ENCODE measurements at regions not wholly inside any gene's neighbourhood (a gene's known extent, or its start where the extent isn't known, plus 50 kb on each side); places are given as distances from the start of the nearest gene placed in this dataset.
A peak's percentile ranks its signal among the peaks of the same experiment; 100 is the strongest.
"Not testable (repeated sequence)": the region's sequence is repeated elsewhere in the genome, so short reads cannot be mapped to it uniquely, and the experiment has no call there.

GRCh38 chr2:144630459-144631215 is 110.7 kb upstream of the ZEB2 start:
- no peak for DNase-seq

GRCh38 chr2:144629935-144630334 is 110.0 kb upstream of the ZEB2 start:
- no peak for DNase-seq

GRCh38 chr2:144628566-144628965 is 108.6 kb upstream of the ZEB2 start:
- DNase-seq: no peak

DNA sequence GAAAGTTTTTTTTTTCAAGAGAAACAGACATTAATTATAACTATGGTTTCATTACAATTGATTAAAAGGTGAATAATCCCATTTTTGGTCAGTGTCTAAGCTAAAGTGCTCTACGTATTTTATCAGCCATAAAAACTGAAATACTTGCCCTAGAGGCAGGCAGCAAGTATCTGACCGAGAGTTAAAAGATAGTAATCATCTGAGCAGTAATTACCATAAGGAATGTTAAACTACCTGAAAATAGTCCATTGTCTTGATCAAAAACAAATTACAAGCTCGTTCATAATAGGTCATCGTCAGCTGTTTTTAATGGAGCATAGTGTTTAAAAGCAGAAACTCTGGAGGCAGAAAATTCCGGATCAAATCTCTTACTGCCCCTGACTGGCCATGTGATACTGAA is 105.7 kb upstream of the ZEB2 start:
- DNase-seq: no peak

- DNase-seq: no peak
Observed at GRCh38 chr2:144625226-144625625, 105.3 kb upstream of the ZEB2 start.

GRCh38 chr2:144624451-144624850 is 104.5 kb upstream of the ZEB2 start:
- no peak for DNase-seq

DNA sequence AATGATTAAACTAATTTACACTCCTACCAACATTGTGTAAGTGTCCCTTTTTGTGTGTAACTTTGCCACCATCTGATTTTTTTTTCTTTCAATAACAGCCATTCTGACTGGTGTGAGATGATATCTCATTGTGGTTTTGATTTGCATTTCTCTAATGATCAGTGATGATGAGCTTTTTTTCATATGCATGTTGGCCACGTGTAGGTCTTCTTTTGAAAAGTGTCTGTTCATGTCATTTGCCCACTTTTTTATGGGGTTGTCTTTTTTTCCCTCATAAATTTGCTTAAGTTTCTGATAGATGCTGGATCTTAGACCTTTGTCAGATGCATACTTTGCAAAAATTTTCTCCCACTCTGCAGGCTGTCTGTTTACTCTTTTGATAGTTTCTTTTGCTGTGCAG is 102.5 kb upstream of the ZEB2 start:
- DNase-seq: not testable (repeated sequence)

DNA sequence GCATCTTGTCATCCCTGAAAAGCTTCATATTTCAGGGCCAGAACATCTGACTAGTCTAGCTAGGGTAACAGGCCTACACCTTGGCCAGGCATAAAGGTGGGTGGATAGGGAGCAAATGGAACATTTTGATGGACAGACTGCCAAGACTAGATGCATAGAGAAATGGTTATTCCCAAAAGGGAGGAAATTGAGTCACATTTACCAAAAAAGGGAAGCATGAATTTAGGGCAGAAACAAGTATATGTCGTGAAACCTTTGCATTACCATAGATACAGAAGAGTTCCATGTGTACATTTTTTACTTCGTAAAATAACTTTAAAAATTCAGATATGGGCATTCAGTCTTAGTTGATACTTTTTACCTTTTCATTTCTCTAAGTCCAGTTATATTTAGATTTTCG is 101.3 kb upstream of the ZEB2 start:
- DNase-seq: no peak

DNA sequence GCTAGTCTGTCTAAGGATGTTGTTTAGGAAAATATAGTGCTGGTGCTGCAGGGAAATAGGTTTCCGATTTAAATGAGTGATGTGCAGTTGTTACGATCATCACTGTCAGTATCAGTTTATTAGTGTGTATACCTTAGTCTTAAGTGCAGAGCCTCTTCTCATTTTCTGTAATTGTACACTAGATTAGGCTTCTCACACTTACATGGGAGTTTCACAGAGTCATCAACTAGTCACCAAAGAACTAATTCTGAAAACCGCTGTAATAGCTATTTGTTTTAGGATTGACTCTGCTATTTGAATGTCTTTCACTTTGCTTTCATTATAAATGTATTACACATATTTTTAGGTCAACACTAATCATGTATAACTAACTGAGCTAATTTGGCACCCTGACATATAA is 99.8 kb upstream of the ZEB2 start:
- no peak for DNase-seq

DNA sequence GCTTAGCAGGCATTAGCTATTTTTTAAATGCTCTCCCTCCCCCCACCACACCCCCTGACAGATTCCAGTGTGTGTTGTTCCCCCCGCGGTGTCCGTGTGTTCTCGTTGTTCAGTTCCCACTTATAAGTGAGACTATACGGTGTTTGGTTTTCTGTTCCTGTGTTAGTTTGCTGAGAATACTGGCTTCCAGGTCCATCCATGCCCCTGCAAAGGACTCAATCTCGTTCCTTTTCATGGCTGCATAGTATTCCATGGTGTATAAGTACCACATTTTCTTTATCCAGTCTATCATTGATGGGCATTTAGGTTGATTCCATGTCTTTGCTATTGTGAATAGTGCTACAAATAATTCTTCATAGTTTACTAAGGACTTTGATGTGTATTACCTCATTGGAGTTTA is 97.3 kb upstream of the ZEB2 start:
- DNase-seq: not testable (repeated sequence)

- DNase-seq: no peak
Observed at GRCh38 chr2:144615866-144616565, 96.1 kb upstream of the ZEB2 start.

GRCh38 chr2:144607891-144608521 is 88.1 kb upstream of the ZEB2 start:
- no peak for DNase-seq

DNA sequence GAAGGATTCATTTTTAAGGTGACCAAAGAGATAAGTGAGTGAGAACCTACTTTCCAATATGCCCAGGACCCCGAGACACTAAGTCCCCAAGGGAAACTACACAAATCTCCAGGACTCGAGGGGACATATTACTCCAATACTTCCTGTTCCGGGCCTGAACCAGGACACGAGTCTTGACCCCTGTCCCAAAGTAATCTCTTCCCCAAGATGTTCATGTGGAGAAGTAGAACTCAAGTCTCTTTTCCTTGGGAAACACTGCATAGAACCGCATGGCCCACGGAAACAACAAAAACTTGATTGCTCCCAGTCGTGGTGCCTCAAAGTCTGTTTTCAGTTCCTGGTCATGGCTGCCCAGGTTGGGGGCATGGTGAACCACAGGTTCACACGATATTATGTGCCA is 87.2 kb upstream of the ZEB2 start:
- DNase-seq: no peak

GRCh38 chr2:144606466-144607095 is 86.7 kb upstream of the ZEB2 start:
- no peak for DNase-seq

GRCh38 chr2:144605231-144605840 is 85.4 kb upstream of the ZEB2 start:
- no peak for DNase-seq

GRCh38 chr2:144603334-144603733 is 83.4 kb upstream of the ZEB2 start:
- no peak for DNase-seq

- DNase-seq: no peak
Observed at GRCh38 chr2:144598906-144599305, 79.0 kb upstream of the ZEB2 start.

DNA sequence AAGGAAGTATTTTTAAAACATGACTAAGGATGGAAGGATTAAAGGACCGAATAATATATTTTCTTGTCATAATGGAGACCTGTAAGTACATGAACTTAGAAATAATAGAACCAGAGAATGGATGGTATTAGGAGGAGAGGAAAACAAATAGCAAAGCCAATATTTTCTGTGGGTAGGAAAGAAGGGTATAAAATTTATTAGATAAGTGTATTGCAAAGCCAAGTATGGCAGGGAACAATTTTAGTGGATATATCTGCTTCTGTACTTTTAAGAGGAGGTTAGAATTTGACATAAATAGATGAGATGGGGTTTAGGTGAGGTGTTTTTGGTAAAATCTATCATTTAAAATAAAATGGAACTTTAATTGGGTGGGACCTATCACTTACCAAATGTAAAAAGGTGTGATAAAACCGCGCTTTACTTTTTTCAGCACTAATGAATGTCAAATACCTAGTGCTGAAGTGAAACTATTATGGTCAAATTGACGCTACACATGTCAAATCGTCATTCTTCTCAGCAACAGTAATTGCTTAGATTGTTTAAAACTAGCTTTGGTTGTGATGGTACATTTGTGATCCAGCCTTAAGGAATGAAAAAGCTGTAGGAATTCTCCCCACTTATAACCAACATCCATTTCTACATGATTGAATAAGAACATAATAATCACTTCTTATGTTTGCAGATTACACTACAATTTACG is 78.1 kb upstream of the ZEB2 start:
- no peak for DNase-seq

- DNase-seq: no peak
Observed at GRCh38 chr2:144597388-144597787, 77.5 kb upstream of the ZEB2 start.

DNA sequence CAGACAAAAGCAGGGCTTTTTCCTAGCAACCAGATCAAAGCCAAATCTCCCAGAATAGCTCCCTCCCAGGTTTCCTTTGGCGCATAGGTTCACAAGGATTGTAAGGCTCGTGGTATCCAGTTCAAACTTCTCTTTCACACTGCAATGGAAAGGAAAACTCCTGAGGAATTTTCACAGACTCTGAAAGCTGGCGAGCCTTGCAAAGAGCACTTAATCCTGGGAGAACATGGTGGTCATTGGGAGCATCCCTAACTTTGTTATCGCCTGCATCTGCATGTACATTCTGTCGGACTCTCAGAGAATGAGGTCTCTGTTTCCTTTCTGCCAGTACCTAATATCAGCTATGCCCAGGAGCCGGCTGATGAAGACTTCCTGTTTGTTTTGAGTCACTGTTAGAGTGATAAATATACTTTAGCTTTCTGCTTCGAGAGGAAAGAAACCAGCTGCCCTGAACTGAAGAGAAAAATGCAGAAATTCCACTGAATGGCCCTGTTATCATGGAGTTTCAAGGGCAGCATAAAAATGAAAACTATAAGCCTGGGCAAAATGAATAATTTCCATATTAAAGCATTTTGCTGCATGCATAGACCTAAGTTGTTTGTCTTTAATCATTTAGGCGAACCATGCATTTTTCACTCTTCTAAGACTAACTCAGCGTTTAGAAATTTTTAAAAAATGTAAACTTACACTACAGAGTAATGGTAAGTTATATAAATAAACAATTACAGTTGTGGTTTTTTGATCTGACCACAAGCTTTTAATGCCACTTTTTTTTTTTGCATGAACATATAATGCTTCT is 76.4 kb upstream of the ZEB2 start:
- DNase-seq: no peak

DNA sequence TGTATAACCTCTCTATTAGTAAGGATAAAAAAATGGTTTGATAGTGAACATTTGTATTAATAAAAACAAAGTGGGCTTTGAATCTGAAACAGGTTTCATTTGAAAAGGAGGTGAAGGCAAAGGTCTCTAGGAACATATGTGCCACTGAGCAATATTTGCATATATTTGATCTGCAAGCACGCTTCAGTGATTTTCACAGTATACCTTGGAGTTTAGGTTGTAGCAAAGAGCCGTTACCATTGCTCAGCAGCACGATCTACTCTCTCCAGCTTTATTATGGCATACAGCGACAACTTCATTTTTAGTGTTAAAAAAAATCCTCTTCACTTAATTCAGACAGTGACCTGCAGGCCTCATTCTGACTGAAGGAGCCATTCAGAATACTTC is 75.8 kb upstream of the ZEB2 start:
- no peak for DNase-seq

- DNase-seq: peak; percentile 71
Observed at GRCh38 chr2:144595279-144595678, 75.4 kb upstream of the ZEB2 start.
